Stimulated activated CD4-positive, alpha-beta T cell treated with anti-CD3 and anti-CD28 coated beads, Interleukin-2, amount 100 ng/mL, for 24 hours (primary cell): ENCODE measurements at regions not wholly inside any gene's neighbourhood (a gene's known extent, or its start where the extent isn't known, plus 50 kb on each side); places are given as distances from the start of the nearest gene placed in this dataset.

Experiments used
- DNase-seq, 2 donors: peaks; one replicate each; pipeline ENCODE4 v3.0.0-alpha.2; 2020

DNA sequence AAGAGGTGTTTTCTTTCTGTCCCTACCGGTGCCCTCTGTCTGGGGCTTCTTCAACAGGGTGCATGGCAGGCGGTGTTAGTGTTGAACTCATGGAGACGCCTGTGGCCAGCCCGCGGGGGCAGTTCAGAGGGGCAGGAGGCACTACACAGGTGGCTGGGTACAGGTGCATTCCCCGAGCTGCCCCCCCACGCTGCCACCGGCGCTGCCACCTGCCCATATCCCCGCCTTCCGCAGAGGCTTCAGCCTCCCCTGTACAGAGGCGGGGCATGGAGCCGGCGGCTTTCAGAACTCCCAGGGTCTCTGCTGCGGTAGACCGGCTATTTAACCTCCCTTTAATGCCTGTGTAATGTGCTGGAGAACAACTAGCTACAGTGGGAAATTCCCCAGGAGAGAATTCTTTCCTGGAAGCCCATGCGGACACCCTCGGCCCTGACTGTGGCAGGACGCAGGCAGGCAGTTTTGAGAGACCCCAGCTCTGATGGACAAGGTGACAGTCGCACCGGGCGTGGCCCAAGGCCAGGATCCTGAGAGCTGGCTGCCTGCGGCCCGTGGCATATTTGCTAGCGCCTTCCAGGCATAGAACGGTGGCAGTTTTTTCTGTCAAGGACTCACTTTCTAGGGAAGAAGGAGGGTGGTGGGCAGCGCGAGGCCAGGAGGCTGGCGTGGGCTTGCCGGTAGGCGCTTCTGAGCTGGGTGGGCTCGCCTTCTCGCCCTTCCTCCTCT lies 53.7 kb upstream of the ZNF32 start:
- no peak for DNase-seq

DNA sequence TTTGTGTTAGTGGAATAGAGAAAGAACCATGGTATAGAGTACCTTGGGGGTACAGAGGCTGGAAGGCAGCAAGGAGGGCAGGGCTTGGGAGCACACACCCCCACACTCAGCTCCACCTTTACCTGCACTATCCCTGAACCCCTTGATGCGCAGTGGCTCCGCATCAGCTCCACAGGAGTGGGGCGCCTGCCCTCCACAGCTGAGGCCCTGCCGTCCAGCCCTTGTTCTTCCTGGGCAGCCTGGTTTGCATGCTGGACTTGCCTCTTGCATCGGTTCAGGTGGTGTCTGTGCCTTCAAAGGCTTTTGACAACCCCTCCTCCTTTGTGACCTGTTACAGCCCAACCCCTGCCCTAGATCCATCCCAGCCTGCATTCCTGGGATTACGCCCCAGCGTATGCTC lies 52.6 kb upstream of the ZNF32 start:
- DNase-seq: no peak

DNA sequence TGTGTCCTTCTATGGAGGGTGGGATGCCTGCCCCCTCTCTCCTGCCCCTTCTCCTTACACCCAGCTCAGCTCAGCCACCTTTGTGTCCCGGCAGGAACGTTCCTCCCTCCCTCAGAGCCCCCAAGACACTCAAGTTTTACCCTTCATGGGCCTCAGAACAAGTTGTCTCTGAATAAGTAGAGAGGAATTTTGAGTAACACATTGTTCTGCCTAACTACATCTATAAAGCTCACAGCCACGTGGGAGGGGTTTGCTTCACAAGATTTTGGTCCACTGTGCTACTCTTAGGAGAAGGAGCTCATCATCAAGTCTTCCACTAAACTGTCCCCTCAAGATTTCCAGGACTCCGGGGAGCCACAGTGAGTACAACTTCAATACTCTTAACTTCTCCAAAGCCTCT lies 51.6 kb upstream of the ZNF32 start:
- no peak for DNase-seq

DNA sequence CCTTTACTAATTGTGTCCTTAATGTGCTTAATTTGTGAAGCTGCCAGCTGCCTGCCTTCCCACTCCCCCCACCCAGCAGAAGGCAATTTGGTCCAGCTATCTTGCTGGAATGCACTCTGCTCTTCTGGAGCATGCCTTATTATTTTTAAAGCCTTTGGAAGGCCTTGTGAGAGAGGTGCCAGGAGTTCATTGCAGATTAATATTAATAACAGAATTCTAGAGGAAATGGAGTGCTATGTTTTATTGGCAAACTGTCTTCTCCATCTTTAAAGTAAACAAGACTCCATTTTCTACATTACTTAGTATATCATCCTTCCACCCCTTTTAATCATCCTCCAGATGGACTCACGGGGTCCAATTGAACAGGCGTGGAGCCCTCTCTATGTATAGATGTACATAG lies 50.8 kb upstream of the ZNF32 start:
- no peak for DNase-seq
